ENCODE measurements at regions not wholly inside any gene's neighbourhood (a gene's known extent, or its start where the extent isn't known, plus 50 kb on each side); places are given as distances from the start of the nearest gene placed in this dataset.

- no peak for TF ChIP-seq CTCF (IDR thresholded peaks at IDR 0.05)
- no peak for TF ChIP-seq EP300 (IDR thresholded peaks at IDR 0.05)
Observed at GRCh38 chr4:53671757-53672156, 80.5 kb upstream of the LNX1 start.

All from tibial nerve (tissue), 4 donors.